BLaER1 treated with 17β-estradiol and CSF1 and Interleukin-3, amounts not matched to agents 10 nM and 100 nM (cell line): ENCODE measurements at regions not wholly inside any gene's neighbourhood (a gene's known extent, or its start where the extent isn't known, plus 50 kb on each side); places are given as distances from the start of the nearest gene placed in this dataset.

Experiments used
- H3K27ac ChIP-seq, 11 experiments: shearing (Covaris generic); formaldehyde crosslinking; 2 replicates each; pipeline ENCODE4 v1.8.1; 2022
- H3K27me3 ChIP-seq, 11 experiments: shearing (Covaris generic); formaldehyde crosslinking; 2 replicates each; pipeline ENCODE4 v1.8.1; 2022
- H3K36me3 ChIP-seq, 11 experiments: shearing (Covaris generic); formaldehyde crosslinking; 2 replicates each; pipeline ENCODE4 v1.8.1; 2022
- H3K4me1 ChIP-seq, 10 experiments: shearing (Covaris generic); formaldehyde crosslinking; 2 replicates each; pipeline ENCODE4 v1.8.1; 2022
- H3K4me2 ChIP-seq, 11 experiments: shearing (Covaris generic); formaldehyde crosslinking; 2 replicates each; pipeline ENCODE4 v1.8.1; 2022
- H3K4me3 ChIP-seq, 10 experiments: shearing (Covaris generic); formaldehyde crosslinking; 2 replicates each; pipeline ENCODE4 v1.8.1; 2022
- H3K9ac ChIP-seq, 11 experiments: shearing (Covaris generic); formaldehyde crosslinking; 2 replicates each; pipeline ENCODE4 v1.8.1; 2022
- H3K9me3 ChIP-seq, 11 experiments: shearing (Covaris generic); formaldehyde crosslinking; replicated peaks in 1 of 11; 2 replicates each; pipeline ENCODE4 v1.8.1; 2022
- H4K20me1 ChIP-seq, 11 experiments: shearing (Covaris generic); formaldehyde crosslinking; 2 replicates each; pipeline ENCODE4 v1.8.1; 2022
- Cebpa-rat ChIP-seq, 11 experiments: shearing (Covaris generic); IDR thresholded peaks; 2 replicates each; pipeline ENCODE4 v1.8.1; 2022

GRCh38 chr1:29959356-29959755 is 723.0 kb downstream of the PTPRU start:
- Histone ChIP-seq H3K27me3 (no peaks in the 10 kb centered on the region), H4K20me1 (no peaks in the 10 kb centered on the region; a peak in 2 of 22 replicates), H3K4me1 (no peaks in the 10 kb centered on the region), H3K27ac (no peak overlapping the region), H3K9ac (no peak overlapping the region), H3K4me3 (no peak overlapping the region), H3K36me3 (no peaks in the 10 kb centered on the region), H3K4me2 (no peak overlapping the region), H3K9me3 (no peaks in the 10 kb centered on the region)
- TF ChIP-seq Cebpa-rat (IDR thresholded peaks at IDR 0.05): no peak

- Histone ChIP-seq H3K4me3 (no peak overlapping the region), H3K4me1 (no peaks in the 10 kb centered on the region), H3K36me3 (no peaks in the 10 kb centered on the region), H3K9ac (no peak overlapping the region), H3K9me3 (no peaks in the 10 kb centered on the region), H3K27me3 (no peaks in the 10 kb centered on the region), H3K4me2 (no peak overlapping the region), H4K20me1 (no peaks in the 10 kb centered on the region; a peak in 2 of 22 replicates), H3K27ac (no peak overlapping the region)
- no peak for TF ChIP-seq Cebpa-rat (IDR thresholded peaks at IDR 0.05)
These were observed 721.9 kb downstream of the PTPRU start for GRCh38 chr1:29958271-29958670.

GRCh38 chr1:29956349-29957030 is 720.2 kb downstream of the PTPRU start:
- no peak overlapping the region for H3K4me3 ChIP-seq
- TF ChIP-seq Cebpa-rat (IDR thresholded peaks at IDR 0.05): no peak
- no peak overlapping the region for H3K4me2 ChIP-seq

DNA sequence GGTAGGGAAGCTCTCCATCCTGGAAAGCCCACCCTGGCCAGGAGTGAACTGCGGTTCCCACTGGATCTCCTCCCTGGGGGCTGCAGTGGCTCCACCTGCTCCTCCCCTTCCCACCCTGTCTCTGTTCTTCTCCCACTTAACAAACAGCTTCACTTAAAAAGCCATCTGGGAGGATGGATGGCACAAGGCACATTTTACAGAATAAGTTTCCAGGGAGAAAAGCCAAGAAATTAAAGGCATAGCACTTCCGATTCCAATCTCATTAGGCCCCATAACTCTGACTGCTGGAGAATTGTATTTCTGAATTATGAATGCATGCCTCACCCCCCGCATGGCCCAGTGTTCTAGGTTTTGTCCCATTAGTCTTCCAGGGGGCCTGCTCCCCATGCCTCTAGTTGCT is 718.3 kb downstream of the PTPRU start:
- H4K20me1 ChIP-seq: no peaks in the 10 kb centered on the region; a peak in 2 of 22 replicates
- H3K4me1 ChIP-seq: no peaks in the 10 kb centered on the region
- no peak overlapping the region for H3K27ac ChIP-seq
- H3K9me3 ChIP-seq: no peaks in the 10 kb centered on the region
- no peak overlapping the region for H3K4me3 ChIP-seq
- no peaks in the 10 kb centered on the region for H3K36me3 ChIP-seq
- TF ChIP-seq Cebpa-rat (IDR thresholded peaks at IDR 0.05): no peak
- H3K9ac ChIP-seq: no peak overlapping the region
- H3K27me3 ChIP-seq: no peaks in the 10 kb centered on the region
- H3K4me2 ChIP-seq: no peak overlapping the region

More at GRCh38 chr1:29956349-29957030, 720.2 kb downstream of the PTPRU start:
- H4K20me1 ChIP-seq: no peaks in the 10 kb centered on the region; a peak in 2 of 22 replicates
- H3K27ac ChIP-seq: no peak overlapping the region
- H3K4me1 ChIP-seq: no peaks in the 10 kb centered on the region
- H3K36me3 ChIP-seq: no peaks in the 10 kb centered on the region
- no peaks in the 10 kb centered on the region for H3K27me3 ChIP-seq
- no peak overlapping the region for H3K9ac ChIP-seq
- no peaks in the 10 kb centered on the region for H3K9me3 ChIP-seq

- Histone ChIP-seq H4K20me1 (no peaks in the 10 kb centered on the region; a peak in 1 of 22 replicates), H3K27ac (no peak overlapping the region), H3K36me3 (no peaks in the 10 kb centered on the region), H3K4me3 (no peak overlapping the region), H3K27me3 (no peaks in the 10 kb centered on the region), H3K4me2 (no peak overlapping the region), H3K4me1 (peaks cover 0 to 5% (median 1%) of the 10 kb centered on the region in 10 experiments; a peak in 9 of 20 replicates), H3K9me3 (no peaks in the 10 kb centered on the region), H3K9ac (no peak overlapping the region)
- TF ChIP-seq Cebpa-rat (IDR thresholded peaks at IDR 0.05): no peak
These were observed 717.6 kb downstream of the PTPRU start for GRCh38 chr1:29953961-29954360.

GRCh38 chr1:29949676-29950075 is 713.4 kb downstream of the PTPRU start:
- Histone ChIP-seq H3K9ac (no peak overlapping the region), H3K4me3 (no peak overlapping the region), H3K4me1 (peaks cover 0 to 17% (median 6%) of the 10 kb centered on the region in 10 experiments; a peak in 10 of 20 replicates), H3K9me3 (no peaks in the 10 kb centered on the region), H3K4me2 (no peak overlapping the region), H3K27me3 (no peaks in the 10 kb centered on the region), H3K36me3 (no peaks in the 10 kb centered on the region), H3K27ac (no peak overlapping the region), H4K20me1 (no peaks in the 10 kb centered on the region; a peak in 1 of 22 replicates)
- TF ChIP-seq Cebpa-rat (IDR thresholded peaks at IDR 0.05): no peak

DNA sequence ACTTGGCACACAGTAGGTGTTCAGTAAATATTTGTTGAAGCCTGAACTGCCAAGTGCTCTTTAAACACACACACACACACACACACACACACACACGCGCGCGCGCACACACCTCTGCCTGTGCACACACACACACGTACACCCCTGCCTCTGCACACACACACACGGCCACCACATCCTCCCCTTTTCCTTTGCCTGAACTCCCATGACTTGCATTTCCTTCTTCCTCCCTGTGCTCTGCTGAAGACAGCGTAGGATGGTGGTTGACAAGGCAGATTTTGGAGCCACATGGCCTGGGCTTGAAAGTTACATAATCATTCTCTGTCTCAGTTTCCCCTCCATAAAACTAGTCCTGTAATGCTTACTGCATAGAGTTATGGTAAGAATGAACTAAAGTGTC is 712.3 kb downstream of the PTPRU start:
- Histone ChIP-seq H3K4me2 (peak overlapping the region in 6 of 11 experiments; percentile 3 to 73 (median 50); a peak in 10 of 22 replicates), H3K9ac (no peak overlapping the region), H3K4me3 (no peak overlapping the region), H3K4me1 (peaks cover 0 to 17% (median 6%) of the 10 kb centered on the region in 10 experiments; a peak in 10 of 20 replicates), H3K9me3 (no peaks in the 10 kb centered on the region), H4K20me1 (no peaks in the 10 kb centered on the region; a peak in 1 of 22 replicates), H3K27me3 (no peaks in the 10 kb centered on the region), H3K36me3 (no peaks in the 10 kb centered on the region), H3K27ac (peak overlapping the region in 4 of 11 experiments; percentile 10 to 55 (median 26); a peak in 3 of 22 replicates)
- no peak for TF ChIP-seq Cebpa-rat (IDR thresholded peaks at IDR 0.05)

- Histone ChIP-seq H3K4me3 (no peak overlapping the region), H3K36me3 (no peaks in the 10 kb centered on the region), H3K4me1 (peaks cover 0 to 17% (median 6%) of the 10 kb centered on the region in 10 experiments; a peak in 10 of 20 replicates), H3K27ac (no peak overlapping the region), H4K20me1 (no peaks in the 10 kb centered on the region; a peak in 1 of 22 replicates), H3K4me2 (no peak overlapping the region), H3K27me3 (no peaks in the 10 kb centered on the region), H3K9ac (no peak overlapping the region), H3K9me3 (no peaks in the 10 kb centered on the region)
- TF ChIP-seq Cebpa-rat (IDR thresholded peaks at IDR 0.05): no peak
These were observed 709.7 kb downstream of the PTPRU start for GRCh38 chr1:29946057-29946456.

DNA sequence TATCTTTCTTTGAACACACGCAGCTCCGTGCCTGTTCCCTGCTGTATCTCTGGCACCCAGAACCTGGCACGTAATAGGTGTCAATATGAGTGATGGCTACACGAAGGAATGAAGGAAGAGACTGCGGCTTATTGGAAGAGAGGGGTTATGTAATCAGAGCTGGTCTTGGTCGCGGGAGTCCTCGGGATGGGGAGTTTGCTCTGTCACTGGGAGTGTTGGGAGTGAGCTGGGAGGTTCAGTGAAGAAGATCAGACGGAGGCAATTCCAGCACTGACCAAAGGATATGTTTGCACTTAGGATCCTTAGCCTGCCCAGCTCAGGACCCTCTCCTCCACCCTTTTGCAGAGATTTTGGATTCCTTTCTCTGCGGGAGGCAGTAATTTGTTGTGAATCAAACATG is 709.1 kb downstream of the PTPRU start:
- no peak overlapping the region for H3K9ac ChIP-seq
- H3K4me2 ChIP-seq: no peak overlapping the region
- TF ChIP-seq Cebpa-rat (IDR thresholded peaks at IDR 0.05): no peak
- no peaks in the 10 kb centered on the region for H3K36me3 ChIP-seq
- no peak overlapping the region for H3K27ac ChIP-seq
- no peaks in the 10 kb centered on the region; a peak in 1 of 22 replicates for H4K20me1 ChIP-seq
- peaks cover 0 to 17% (median 6%) of the 10 kb centered on the region in 10 experiments; a peak in 10 of 20 replicates for H3K4me1 ChIP-seq
- no peak overlapping the region for H3K4me3 ChIP-seq
- no peaks in the 10 kb centered on the region for H3K9me3 ChIP-seq
- H3K27me3 ChIP-seq: no peaks in the 10 kb centered on the region
